ENCODE measurements at regions not wholly inside any gene's neighbourhood (a gene's known extent, or its start where the extent isn't known, plus 50 kb on each side); places are given as distances from the start of the nearest gene placed in this dataset.
A peak's percentile ranks its signal among the peaks of the same experiment; 100 is the strongest.

GRCh38 chr2:2523461-2524347 lies 192.6 kb upstream of the MYT1L start:
- no peak for DNase-seq (ENCODE audit: low spot score in 2 of 2)
- peaks cover 0 to 9% of the 10 kb centered on the region in 2 donors for H3K9me3 Mint-ChIP-seq
- no peak for ATAC-seq
- H3K27ac Mint-ChIP-seq, result no peak overlapping the region
- H3K36me3 Mint-ChIP-seq, result no peaks in the 10 kb centered on the region

GRCh38 chr2:2520401-2520811 lies 189.3 kb upstream of the MYT1L start:
- Mint-ChIP-seq H3K9me3 (peaks cover 0 to 9% of the 10 kb centered on the region in 2 donors), H3K36me3 (no peaks in the 10 kb centered on the region), H3K27ac (no peak overlapping the region)
- no peak for ATAC-seq
- DNase-seq (ENCODE audit: low spot score in 2 of 2), result no peak

GRCh38 chr2:2519381-2519780 lies 188.3 kb upstream of the MYT1L start:
- no peak for ATAC-seq

DNA sequence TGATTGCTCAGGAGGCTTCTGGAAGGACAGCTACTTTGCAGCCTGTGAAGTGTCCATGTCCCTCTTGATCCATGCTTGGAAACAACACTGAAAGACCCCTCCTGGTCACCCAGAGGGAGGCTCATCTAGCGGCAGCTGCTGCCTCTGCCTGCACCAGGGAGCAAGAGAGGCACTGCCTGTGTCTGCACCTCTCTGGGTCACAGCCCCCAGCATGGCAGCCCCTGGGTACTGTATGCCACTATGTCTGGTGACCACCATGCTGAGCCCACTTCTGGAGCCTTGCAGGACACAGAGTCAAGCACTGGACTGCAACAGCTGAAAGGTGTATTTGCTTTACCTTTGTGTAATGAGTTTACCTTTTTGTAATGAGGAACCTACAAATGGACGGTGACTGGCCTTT lies 186.3 kb upstream of the MYT1L start:
- DNase-seq (ENCODE audit: low spot score in 2 of 2) (no peak), ATAC-seq (no peak)
- Mint-ChIP-seq H3K27ac (no peak overlapping the region), H3K36me3 (no peaks in the 10 kb centered on the region), H3K9me3 (peaks cover 0 to 9% of the 10 kb centered on the region in 2 donors)

More at GRCh38 chr2:2519381-2519780, 188.3 kb upstream of the MYT1L start:
- Mint-ChIP-seq H3K9me3 (peaks cover 0 to 9% of the 10 kb centered on the region in 2 donors), H3K27ac (no peak overlapping the region), H3K36me3 (no peaks in the 10 kb centered on the region)
- DNase-seq (ENCODE audit: low spot score in 2 of 2), result no peak

DNA sequence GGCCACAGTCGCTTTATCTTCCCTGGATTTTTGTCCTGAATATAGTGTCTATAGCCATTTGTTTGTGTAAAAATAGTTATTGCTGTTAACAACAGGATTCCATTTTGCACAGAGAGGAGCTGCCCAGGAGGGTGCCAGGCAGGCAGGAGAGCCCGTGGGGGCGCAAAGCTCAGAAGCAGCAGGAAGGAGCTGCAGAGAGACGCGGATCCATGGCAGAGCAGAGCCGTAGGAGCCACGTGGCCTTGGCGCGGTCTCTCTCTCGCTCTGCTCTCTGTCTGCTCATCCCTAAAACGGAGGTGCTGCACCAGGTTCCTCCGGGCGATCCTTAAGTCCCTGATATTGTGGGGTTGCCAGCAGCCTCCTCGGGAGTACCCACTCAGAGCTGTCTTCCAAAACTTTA lies 185.3 kb upstream of the MYT1L start:
- no peaks in the 10 kb centered on the region for H3K36me3 Mint-ChIP-seq
- H3K9me3 Mint-ChIP-seq, result no peaks in the 10 kb centered on the region
- ATAC-seq, result no peak
- DNase-seq (ENCODE audit: low spot score in 2 of 2), result no peak
- no peak overlapping the region for H3K27ac Mint-ChIP-seq

GRCh38 chr2:2512931-2513330 lies 181.9 kb upstream of the MYT1L start:
- H3K27ac Mint-ChIP-seq, result no peak overlapping the region
- DNase-seq (ENCODE audit: low spot score in 2 of 2), result no peak
- ATAC-seq, result no peak
- no peaks in the 10 kb centered on the region for H3K36me3 Mint-ChIP-seq
- no peaks in the 10 kb centered on the region for H3K9me3 Mint-ChIP-seq

- ATAC-seq (no peak), DNase-seq (ENCODE audit: low spot score in 2 of 2) (no peak)
- Mint-ChIP-seq H3K36me3 (no peaks in the 10 kb centered on the region), H3K27ac (no peak overlapping the region), H3K9me3 (no peaks in the 10 kb centered on the region)
Measured at GRCh38 chr2:2507417-2507997, 176.4 kb upstream of the MYT1L start.

- no peak for ATAC-seq
Measured at GRCh38 chr2:2506536-2506935, 175.5 kb upstream of the MYT1L start.

DNA sequence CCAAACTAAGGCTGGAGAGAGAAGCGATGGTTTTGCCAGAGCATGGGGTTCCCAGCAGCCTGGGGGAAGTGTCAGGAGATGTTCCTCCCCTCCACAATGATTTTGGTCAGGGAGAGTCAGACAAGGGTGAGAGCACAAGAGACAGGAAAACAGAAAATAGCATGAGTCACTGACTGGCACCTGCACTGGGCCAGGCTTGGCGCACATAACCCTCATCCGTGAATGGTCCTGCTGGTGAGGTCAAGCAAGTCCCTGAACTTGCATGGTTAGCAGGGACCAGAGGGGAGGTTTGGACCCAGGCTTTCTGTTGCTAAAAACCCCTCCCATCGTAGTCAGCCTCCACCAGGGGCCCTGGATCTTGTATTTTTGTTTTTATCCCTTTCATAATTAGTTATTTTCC lies 174.5 kb upstream of the MYT1L start:
- no peak for ATAC-seq
- Mint-ChIP-seq H3K36me3 (no peaks in the 10 kb centered on the region), H3K27ac (no peak overlapping the region), H3K9me3 (no peaks in the 10 kb centered on the region)
- DNase-seq (ENCODE audit: low spot score in 2 of 2), result no peak

More at GRCh38 chr2:2506536-2506935, 175.5 kb upstream of the MYT1L start:
- Mint-ChIP-seq H3K27ac (no peak overlapping the region), H3K36me3 (no peaks in the 10 kb centered on the region), H3K9me3 (no peaks in the 10 kb centered on the region)
- DNase-seq (ENCODE audit: low spot score in 2 of 2), result no peak

- Mint-ChIP-seq H3K9me3 (no peaks in the 10 kb centered on the region), H3K27ac (no peak overlapping the region), H3K36me3 (no peaks in the 10 kb centered on the region)
- DNase-seq (ENCODE audit: low spot score in 2 of 2) (no peak), ATAC-seq (no peak)
Measured at GRCh38 chr2:2503864-2504418, 172.9 kb upstream of the MYT1L start.

GRCh38 chr2:2502201-2502549 lies 171.1 kb upstream of the MYT1L start:
- no peak for ATAC-seq
- H3K9me3 Mint-ChIP-seq, result no peaks in the 10 kb centered on the region
- no peaks in the 10 kb centered on the region for H3K36me3 Mint-ChIP-seq
- DNase-seq (ENCODE audit: low spot score in 2 of 2), result no peak
- H3K27ac Mint-ChIP-seq, result peak overlapping the region in 1 of 2 donors; percentile 1

DNA sequence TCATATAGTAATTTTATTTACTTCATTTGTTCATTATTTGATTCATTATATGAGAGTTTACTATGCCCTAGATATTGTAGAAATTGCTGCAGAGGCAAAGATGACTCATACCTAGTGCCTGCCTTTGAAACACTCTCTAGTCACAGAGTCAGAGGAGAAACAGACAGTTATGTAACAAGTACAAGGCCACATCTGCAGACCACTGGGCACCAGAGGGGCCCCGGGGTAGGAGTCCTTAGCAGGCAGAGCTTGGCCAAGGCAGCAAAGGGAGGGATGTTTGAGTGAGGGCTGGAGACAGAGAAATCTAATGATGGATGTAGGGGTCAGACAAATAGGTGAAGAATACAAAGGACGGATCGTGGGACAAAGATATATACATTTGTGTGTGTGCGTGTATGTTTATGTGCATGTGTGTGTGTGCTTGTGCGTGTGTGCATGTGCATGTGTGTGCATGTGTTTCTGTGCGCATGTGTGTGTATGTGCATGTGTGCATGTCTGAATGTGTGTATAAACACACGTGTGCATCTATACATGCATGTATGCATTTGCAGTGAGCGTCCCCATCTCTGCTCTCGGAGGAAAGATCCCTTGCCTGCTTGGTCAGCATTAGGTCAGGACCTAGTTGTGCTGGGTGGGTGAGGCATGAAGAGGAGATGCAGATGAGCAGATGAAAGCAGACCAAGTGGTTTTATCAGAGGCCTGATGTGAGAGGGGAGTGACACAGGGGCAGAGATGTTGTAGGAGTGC lies 170.6 kb upstream of the MYT1L start:
- H3K9me3 Mint-ChIP-seq, result no peaks in the 10 kb centered on the region
- no peaks in the 10 kb centered on the region for H3K36me3 Mint-ChIP-seq
- DNase-seq (ENCODE audit: low spot score in 2 of 2), result no peak
- peak overlapping the region in 1 of 2 donors; percentile 1 for H3K27ac Mint-ChIP-seq
- no peak for ATAC-seq

DNA sequence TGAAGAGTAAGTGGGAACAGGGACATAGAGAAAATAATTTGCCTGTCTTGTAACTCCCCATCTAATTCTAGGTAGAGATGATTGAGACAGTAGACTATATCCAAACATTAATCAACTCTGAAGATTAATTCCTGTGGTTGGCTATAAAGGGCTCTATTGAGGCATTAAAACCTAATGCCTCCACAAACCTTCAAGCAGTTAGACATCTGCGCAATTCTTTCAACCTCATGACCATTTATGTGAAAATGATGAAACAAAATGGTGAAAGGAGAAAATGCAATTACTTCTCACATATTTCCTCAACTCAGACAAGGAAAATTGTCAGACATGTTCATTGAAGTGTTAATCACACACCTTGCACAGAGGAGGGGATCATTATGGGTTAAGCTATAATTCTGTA lies 164.5 kb upstream of the MYT1L start:
- H3K27ac Mint-ChIP-seq, result no peak overlapping the region
- no peak for DNase-seq (ENCODE audit: low spot score in 2 of 2)
- H3K9me3 Mint-ChIP-seq, result no peaks in the 10 kb centered on the region
- no peaks in the 10 kb centered on the region for H3K36me3 Mint-ChIP-seq
- ATAC-seq, result no peak

GRCh38 chr2:2493496-2493895 lies 162.4 kb upstream of the MYT1L start:
- Mint-ChIP-seq H3K27ac (no peak overlapping the region), H3K9me3 (peaks cover 0 to 3% of the 10 kb centered on the region in 2 donors), H3K36me3 (no peaks in the 10 kb centered on the region)
- DNase-seq (ENCODE audit: low spot score in 2 of 2), result no peak
- ATAC-seq, result no peak

- Mint-ChIP-seq H3K27ac (no peak overlapping the region), H3K9me3 (peaks cover 0 to 3% of the 10 kb centered on the region in 2 donors), H3K36me3 (no peaks in the 10 kb centered on the region)
- DNase-seq (ENCODE audit: low spot score in 2 of 2), result no peak
- no peak for ATAC-seq
Measured at GRCh38 chr2:2492800-2493199, 161.7 kb upstream of the MYT1L start.

DNA sequence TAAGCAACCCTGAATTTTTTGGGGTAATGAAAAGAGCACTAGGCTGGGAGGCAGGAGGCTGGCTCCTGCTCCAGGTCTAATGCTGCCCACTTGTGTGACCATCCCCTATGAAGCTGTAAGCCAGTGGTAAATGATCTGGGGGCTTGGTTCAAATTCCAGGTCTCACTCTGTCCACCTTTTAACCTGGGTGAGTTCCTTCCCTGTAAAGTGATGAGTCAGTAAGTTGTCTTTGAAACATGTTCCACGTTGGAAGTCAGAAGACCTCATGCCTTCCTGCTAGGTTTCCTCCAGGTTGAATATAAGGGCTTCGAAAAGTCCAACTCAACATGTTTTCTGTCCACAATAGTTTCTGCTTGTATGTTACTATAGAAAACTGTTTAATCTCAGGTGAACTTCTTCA lies 160.9 kb upstream of the MYT1L start:
- ATAC-seq, result no peak
- Mint-ChIP-seq H3K36me3 (no peaks in the 10 kb centered on the region), H3K9me3 (peaks cover 0 to 3% of the 10 kb centered on the region in 2 donors), H3K27ac (no peak overlapping the region)
- DNase-seq (ENCODE audit: low spot score in 2 of 2), result no peak

DNA sequence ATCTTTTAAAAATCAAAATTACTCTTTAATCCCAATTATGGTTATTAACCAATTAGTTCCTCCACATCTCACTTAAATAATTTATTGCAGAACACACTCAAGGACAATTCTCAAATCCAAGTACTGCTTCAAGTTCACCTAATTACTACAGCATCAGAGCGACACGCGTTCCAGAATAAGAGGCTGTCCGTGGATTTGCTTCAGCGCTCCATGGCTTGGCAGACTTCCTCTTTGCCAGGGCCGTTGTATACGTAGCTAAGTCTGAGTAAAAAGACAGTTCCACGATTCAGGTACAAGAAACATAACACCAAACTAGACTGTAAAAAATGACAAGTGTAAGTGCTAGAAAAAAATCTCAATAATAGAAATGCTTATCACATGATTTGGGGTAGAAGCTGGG lies 153.2 kb upstream of the MYT1L start:
- no peak for ATAC-seq
- Mint-ChIP-seq H3K9me3 (no peaks in the 10 kb centered on the region), H3K36me3 (no peaks in the 10 kb centered on the region), H3K27ac (no peak overlapping the region)
- DNase-seq (ENCODE audit: low spot score in 2 of 2), result no peak
